Ishikawa (cell line): ENCODE measurements at regions not wholly inside any gene's neighbourhood (a gene's known extent, or its start where the extent isn't known, plus 50 kb on each side); places are given as distances from the start of the nearest gene placed in this dataset.

ENCODE experiments used
- CEBPB ChIP-seq: IDR thresholded peaks from 2 replicates; pipeline ENCODE4 v1.6.1; 2012
- CREB1 ChIP-seq: IDR thresholded peaks from 2 replicates; pipeline ENCODE4 v1.6.1; 2012; ENCODE audit warnings: low read depth
- EGR1 ChIP-seq: IDR thresholded peaks from 2 replicates; pipeline ENCODE4 v1.6.1; 2012
- EP300 ChIP-seq: IDR thresholded peaks from 2 replicates; pipeline ENCODE4 v1.6.1; 2012; ENCODE audit warnings: borderline replicate concordance
- FOXM1 ChIP-seq: IDR thresholded peaks from 2 replicates; pipeline ENCODE4 v1.6.1; 2012; ENCODE audit warnings: low read depth, borderline replicate concordance
- NFIC ChIP-seq: IDR thresholded peaks from 2 replicates; pipeline ENCODE4 v1.6.1; 2012
- RAD21 ChIP-seq: IDR thresholded peaks from 2 replicates; pipeline ENCODE4 v1.6.1; 2012; ENCODE audit warnings: low read depth
- REST ChIP-seq: IDR thresholded peaks from 2 replicates; pipeline ENCODE4 v1.6.1; 2012; ENCODE audit warnings: low read depth, mild to moderate bottlenecking
- TAF1 ChIP-seq: IDR thresholded peaks from 2 replicates; pipeline ENCODE4 v1.6.1; 2012; ENCODE audit warnings: low read depth, mild to moderate bottlenecking
- TEAD4 ChIP-seq: IDR thresholded peaks from 2 replicates; pipeline ENCODE4 v1.6.1; 2012
- YY1 ChIP-seq: IDR thresholded peaks from 2 replicates; pipeline ENCODE4 v1.6.1; 2012; ENCODE audit warnings: low read depth
- TF ChIP-seq, protein P1 (sequence below): IDR thresholded peaks from 2 replicates; pipeline ENCODE4 v1.6.1; 2012
- TF ChIP-seq, protein P2 (sequence below): IDR thresholded peaks from 2 replicates; pipeline ENCODE4 v1.6.1; 2012

DNA sequence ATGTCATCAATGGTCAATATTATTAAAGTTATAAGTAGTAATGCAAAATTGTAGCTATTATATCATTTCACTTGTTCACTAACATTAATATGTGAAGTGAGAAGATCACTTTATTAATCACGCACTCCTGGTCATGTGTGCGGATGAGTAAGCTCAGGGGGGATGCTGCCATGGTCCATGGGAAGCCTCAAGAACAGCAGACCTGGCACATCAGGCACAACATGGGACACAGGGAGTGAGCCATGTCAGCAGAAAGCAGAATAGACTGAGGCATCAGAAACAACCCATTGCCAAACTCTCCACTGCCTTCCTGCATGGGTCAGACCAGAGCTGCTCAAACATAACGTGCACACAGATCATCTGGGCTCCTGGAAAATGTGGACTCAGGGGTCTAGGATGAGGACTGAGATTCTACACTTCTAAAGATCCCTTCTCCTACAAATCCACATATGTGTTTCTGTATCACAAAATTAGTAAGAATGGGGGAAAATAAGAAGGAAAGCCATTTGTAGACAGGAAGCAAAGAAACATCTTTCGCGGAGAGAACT lies 63.8 kb upstream of the VPREB1 start:
- no peak for TF ChIP-seq CEBPB
- TF ChIP-seq, protein P1, sequence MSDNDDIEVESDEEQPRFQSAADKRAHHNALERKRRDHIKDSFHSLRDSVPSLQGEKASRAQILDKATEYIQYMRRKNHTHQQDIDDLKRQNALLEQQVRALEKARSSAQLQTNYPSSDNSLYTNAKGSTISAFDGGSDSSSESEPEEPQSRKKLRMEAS, result no peak
- no peak for TF ChIP-seq RAD21
- no peak for TF ChIP-seq REST
- no peak for TF ChIP-seq EP300
- TF ChIP-seq YY1, result no peak
- no peak for TF ChIP-seq TEAD4
- no peak for TF ChIP-seq EGR1
- TF ChIP-seq TAF1, result no peak
- no peak for TF ChIP-seq CREB1
- no peak for TF ChIP-seq FOXM1
- no peak for TF ChIP-seq NFIC
- TF ChIP-seq, protein P2, sequence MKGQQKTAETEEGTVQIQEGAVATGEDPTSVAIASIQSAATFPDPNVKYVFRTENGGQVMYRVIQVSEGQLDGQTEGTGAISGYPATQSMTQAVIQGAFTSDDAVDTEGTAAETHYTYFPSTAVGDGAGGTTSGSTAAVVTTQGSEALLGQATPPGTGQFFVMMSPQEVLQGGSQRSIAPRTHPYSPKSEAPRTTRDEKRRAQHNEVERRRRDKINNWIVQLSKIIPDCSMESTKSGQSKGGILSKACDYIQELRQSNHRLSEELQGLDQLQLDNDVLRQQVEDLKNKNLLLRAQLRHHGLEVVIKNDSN, result no peak
